GM18502 (cell line): ENCODE measurements at regions not wholly inside any gene's neighbourhood (a gene's known extent, or its start where the extent isn't known, plus 50 kb on each side); places are given as distances from the start of the nearest gene placed in this dataset.

Experiments
- ATAC-seq: cut with Tn5 transposase; IDR thresholded peaks from one replicate; pipeline ENCODE4 v1.9.1; 2021; ENCODE audit warnings: mild to moderate bottlenecking; ENCODE audit not compliant: unreplicated experiment, poor library complexity

- no peak for ATAC-seq
Measured at GRCh38 chr10:104574427-104574826, 66.7 kb upstream of the SORCS3 start.

- no peak for ATAC-seq
Measured at GRCh38 chr10:104574838-104575237, 66.3 kb upstream of the SORCS3 start.

- ATAC-seq, result no peak
Measured at GRCh38 chr10:104576611-104577010, 64.5 kb upstream of the SORCS3 start.

- ATAC-seq, result no peak
Measured at GRCh38 chr10:104577163-104577562, 63.9 kb upstream of the SORCS3 start.

- no peak for ATAC-seq
Measured at GRCh38 chr10:104577861-104578521, 63.1 kb upstream of the SORCS3 start.

GRCh38 chr10:104578671-104579070 is 62.4 kb upstream of the SORCS3 start:
- ATAC-seq, result no peak

- no peak for ATAC-seq
Measured at GRCh38 chr10:104579136-104579535, 62.0 kb upstream of the SORCS3 start.

GRCh38 chr10:104580321-104580720 is 60.8 kb upstream of the SORCS3 start:
- no peak for ATAC-seq

- peak; percentile 88 for ATAC-seq
Measured at GRCh38 chr10:104580774-104581675, 60.1 kb upstream of the SORCS3 start.

GRCh38 chr10:104581884-104582601 is 59.0 kb upstream of the SORCS3 start:
- no peak for ATAC-seq

- no peak for ATAC-seq
Measured at GRCh38 chr10:104582602-104582951, 58.5 kb upstream of the SORCS3 start.

- no peak for ATAC-seq
Measured at GRCh38 chr10:104582966-104583365, 58.1 kb upstream of the SORCS3 start.

GRCh38 chr10:104584541-104584940 is 56.5 kb upstream of the SORCS3 start:
- ATAC-seq, result no peak

- ATAC-seq, result no peak
Measured at GRCh38 chr10:104587751-104588150, 53.3 kb upstream of the SORCS3 start.

GRCh38 chr10:104589431-104589830 is 51.7 kb upstream of the SORCS3 start:
- no peak for ATAC-seq

GRCh38 chr10:104589871-104590270 is 51.2 kb upstream of the SORCS3 start:
- ATAC-seq, result no peak
